HG02798 (cell line): ENCODE measurements at regions not wholly inside any gene's neighbourhood (a gene's known extent, or its start where the extent isn't known, plus 50 kb on each side); places are given as distances from the start of the nearest gene placed in this dataset.
A peak's percentile ranks its signal among the peaks of the same experiment; 100 is the strongest.

Source experiments
- ATAC-seq: cut with Tn5 transposase; IDR thresholded peaks from one replicate; pipeline ENCODE4 v1.9.1; 2021; ENCODE audit warnings: mild to moderate bottlenecking; ENCODE audit not compliant: unreplicated experiment, poor library complexity

DNA sequence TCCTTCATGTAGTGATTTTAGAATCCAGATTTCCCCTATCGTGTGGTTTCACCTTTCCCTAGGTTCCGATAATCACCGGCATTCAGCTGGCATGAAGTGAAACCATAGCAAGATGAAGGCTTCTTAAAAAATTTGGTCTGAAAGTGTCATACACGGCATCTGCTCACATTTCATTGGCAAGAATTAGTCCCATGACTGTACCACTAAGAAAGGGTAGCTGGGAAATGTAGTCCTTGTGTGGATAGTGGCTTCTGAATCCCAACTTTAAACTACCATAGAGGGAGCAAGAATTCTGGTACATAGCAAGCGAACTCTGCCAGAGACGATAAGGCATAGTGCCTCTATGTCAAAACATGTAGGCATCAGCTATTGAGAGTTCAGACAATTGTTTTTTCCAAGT lies 360.1 kb upstream of the TBX3 start:
- ATAC-seq = no peak

GRCh38 chr12:115043079-115043478 lies 359.1 kb upstream of the TBX3 start:
- ATAC-seq = no peak

GRCh38 chr12:115042341-115042740 lies 358.4 kb upstream of the TBX3 start:
- ATAC-seq = no peak

GRCh38 chr12:115037830-115038229 lies 353.9 kb upstream of the TBX3 start:
- ATAC-seq = no peak

DNA sequence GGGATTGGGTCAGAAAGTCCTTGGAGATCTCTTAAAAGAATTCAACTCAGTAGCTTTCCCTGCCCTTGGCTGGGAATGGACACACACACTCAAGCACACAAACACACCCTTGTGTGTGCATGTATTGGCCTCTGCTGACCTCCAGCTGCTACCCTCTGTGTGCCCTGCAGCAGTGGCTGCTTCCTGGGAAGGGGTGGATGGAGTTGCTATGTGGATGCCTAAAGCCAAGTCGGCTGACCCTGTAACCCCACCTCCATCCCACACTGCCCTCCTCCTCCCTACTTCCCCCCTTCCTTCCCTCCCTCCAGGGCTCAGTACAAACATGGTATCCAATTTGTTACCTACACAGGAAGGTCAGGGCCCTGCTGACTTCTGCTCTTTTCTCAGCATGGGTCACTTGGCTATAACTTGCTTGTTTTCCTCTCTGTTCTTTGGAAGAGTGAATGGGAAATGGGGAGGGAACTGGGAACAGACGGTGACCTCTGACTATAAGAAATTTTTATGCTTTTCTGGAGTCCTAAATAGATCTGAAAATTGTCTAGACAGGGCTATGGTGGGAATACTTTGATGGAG lies 351.6 kb upstream of the TBX3 start:
- ATAC-seq = no peak

DNA sequence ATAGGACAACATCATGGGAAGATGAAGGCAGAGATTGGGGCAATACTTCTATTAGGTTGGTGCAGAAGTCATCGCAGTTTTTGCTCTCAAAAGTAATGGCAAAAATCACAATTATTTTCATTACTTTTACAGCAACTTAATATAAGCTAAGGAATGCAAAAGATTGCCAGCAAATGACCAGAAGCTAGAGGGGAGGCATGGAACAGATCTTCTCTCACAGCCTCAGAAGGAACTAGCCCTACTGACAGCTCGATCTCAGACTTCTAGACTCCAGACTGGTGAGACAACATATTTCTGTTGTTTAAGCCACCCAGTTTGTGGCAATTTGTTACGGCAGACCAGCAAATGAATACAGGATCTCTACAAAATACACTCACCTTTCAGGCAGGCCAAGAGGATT lies 348.5 kb upstream of the TBX3 start:
- no peak for ATAC-seq

DNA sequence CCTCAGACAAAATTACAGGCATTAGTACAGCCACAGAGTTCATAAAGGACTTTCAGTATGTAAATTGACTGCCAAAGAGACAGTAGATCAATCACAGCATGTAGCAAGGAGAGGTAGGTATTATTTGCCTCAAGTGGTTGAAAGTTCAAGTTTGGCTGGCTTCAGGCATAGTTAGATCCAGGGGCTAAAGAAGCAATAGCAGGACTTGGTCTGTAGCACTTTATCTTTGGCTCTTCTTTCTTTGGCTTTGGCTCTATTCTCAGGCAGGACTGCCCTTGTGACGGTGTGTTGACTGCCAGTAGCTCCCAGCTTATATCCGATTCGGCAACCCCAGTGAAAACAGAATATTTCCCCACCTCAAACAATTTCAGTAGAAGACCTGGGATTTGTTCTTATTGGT lies 346.0 kb upstream of the TBX3 start:
- ATAC-seq = no peak

- no peak for ATAC-seq
These were observed 340.6 kb upstream of the TBX3 start for GRCh38 chr12:115024531-115024930.

- no peak for ATAC-seq
These were observed 339.6 kb upstream of the TBX3 start for GRCh38 chr12:115023279-115024265.

DNA sequence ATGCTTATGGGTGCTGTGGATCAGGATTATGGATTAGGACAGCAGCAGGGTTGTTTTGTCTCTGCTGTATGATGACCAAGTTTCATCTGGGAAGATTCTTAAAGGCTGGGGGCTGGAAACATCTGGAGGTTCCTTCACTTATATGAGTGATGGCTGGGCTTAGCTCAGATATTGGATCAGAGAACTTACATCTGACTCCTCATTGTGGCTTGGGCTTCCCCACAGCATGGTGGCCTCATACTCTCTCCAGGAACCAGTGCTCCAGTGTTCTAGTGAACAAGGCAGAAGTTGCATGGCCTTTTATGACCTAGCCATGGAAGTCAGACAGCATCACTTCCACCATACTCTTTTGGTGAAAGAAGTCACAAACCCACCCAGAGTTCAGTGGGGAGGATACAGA lies 336.1 kb upstream of the TBX3 start:
- no peak for ATAC-seq

DNA sequence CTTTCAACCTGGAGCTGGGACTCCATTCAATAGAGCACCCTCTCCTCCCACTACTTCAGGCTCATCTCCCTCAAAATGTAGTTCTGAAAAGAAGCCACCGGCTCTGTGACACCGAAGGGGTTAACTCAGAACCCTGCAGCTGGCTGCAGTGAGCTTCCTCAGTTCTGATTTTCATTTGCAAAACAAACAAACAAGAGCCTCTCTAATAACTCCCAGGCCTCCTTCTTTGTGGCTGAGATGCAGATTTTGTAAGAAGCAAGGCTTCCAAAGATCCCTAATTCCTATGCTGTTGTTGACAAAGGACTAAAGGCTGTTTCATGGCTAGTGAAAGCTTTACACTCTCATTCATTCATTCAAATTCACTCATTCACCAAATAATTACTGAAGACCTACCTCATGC lies 333.4 kb upstream of the TBX3 start:
- no peak for ATAC-seq

DNA sequence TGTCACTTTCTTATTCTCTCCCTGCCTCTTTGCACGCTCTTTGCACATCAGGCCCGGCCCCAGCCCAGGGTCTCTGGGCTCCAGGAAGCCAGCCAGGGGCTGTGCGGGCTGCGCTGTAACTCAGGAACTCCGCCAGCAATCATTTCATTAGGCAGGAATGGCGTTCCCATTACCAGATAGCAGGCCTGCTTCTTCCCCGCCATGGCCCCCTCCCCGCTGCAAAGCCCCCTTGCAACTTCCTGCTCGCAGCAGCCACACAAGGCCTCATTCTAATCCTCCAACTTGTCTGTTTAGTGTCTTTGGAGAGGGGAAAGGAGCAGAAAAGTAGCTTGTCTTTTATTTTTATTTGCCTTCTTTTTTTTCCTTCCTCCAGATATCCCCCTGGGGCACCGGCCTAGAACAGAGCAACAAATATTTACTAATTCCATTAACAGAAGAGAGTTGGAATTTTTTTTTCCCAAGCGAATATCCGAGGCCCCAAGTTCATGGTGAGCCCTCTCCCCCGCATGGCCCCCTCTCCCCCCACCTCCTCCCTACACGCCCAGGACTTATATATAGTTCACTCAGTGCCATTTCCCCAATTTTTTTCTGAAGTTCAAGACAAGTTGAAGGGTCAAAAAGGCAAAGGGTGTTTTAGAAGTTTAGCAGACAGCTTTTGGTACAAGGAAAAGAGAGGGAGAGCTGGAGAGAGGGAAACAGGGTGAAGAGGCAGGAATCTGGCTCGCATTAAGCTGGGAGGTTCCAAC lies 329.4 kb upstream of the TBX3 start:
- no peak for ATAC-seq

DNA sequence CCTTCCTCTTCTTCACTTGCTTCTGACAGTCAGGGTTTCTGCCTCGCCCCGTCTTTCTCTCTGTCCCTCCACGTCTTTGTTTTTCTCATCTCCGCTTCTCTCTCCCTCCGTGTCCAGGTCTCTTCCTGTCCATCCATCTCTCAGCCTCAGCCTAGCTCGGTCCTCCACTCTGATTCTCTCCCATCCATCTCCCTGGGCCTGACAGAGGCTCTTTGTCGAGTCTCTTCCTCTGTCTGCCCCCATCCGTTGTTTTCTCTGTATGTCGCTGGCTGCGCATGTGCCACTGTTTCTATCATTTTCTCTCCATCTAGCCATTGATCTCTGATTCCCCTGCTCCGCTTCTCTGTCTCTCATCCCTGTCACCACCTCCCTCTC lies 328.9 kb upstream of the TBX3 start:
- no peak for ATAC-seq

- ATAC-seq = no peak
These were observed 327.7 kb upstream of the TBX3 start for GRCh38 chr12:115011703-115012102.

GRCh38 chr12:115010324-115010995 lies 326.5 kb upstream of the TBX3 start:
- ATAC-seq = no peak

DNA sequence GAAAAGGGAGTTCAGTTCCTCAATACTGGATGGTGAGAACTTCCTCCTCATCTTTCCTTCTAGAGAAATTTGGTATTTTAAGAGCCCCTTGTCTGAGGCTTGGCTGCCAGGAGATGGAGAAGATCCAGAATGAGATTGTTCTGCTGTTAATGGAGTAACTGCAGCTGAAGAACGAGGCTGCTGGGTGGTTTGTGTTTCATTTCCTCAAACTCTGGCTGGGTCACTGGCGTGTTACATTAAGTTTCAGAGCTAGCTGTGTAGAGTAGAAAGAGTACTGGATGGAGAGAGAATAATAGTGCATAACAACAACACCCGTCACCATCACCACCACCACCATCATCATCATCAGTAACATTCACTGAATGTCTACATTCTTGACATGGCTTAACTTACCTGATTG lies 325.0 kb upstream of the TBX3 start:
- peak; percentile 62 for ATAC-seq

GRCh38 chr12:115004470-115005146 lies 320.6 kb upstream of the TBX3 start:
- no peak for ATAC-seq

DNA sequence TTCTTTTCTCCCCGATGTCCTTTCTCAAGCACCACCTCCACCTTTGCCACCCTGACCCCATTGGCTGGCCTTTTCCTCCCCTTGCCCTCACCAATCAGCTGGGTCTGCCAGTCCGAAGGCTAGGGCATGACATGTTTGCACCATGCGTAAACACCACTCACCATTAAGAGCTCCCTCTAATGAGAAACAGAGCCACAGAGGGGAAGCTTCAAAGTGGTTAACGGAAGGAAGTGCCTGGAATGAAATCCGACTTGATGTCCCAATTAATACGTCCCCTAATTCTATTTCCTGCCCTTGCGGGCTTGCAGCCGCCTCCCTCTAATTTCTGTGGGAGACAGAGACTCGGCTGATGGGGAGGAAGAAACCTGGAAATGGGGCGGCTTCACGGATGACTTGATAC lies 318.5 kb upstream of the TBX3 start:
- no peak for ATAC-seq

DNA sequence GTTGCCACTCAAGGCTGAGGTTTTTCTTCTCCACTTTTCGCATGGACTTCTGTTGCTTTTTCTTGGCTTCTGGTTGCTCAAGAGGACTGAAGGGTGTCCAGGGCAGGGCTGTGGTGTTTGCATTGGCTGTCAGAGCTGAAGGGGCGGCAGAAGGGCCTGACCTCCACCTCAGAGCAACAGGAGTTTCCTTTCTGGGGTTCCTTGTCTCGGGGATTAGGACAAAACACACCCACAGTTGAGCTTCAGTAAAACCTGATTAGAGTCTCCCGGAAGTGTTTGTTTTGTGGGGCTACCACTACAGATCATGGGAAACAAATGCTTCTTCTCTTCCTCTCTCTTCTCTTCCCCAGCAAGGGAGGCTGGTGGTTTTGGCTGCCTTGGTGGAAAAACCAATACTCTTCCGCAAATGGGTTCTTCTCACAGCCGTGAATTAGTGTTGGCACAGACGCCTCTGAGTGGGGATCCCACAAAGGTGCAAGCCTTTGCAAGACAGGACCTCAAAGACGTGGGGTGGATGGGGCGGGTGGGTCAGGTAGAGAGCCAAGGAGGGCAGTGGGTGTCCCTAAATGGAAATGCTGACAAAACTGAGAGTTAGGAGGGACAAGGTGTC lies 317.7 kb upstream of the TBX3 start:
- ATAC-seq = no peak

GRCh38 chr12:115000038-115000437 lies 316.1 kb upstream of the TBX3 start:
- no peak for ATAC-seq
